SU-DHL-6 (cell line): ENCODE measurements at regions not wholly inside any gene's neighbourhood (a gene's known extent, or its start where the extent isn't known, plus 50 kb on each side); places are given as distances from the start of the nearest gene placed in this dataset.
"Not testable (repeated sequence)": the region's sequence is repeated elsewhere in the genome, so short reads cannot be mapped to it uniquely, and the experiment has no call there.

Source experiments
- H2AFZ ChIP-seq: fragments of 200-600 bp; sonication (generic); 2 replicates; pipeline ENCODE4 v1.6.1; 2014; ENCODE audit warnings: low read depth, mild to moderate bottlenecking, moderate library complexity, mixed read lengths, antibody characterized with exemption, low read length; ENCODE audit not compliant: severe bottlenecking
- H3F3A ChIP-seq: fragments of 200-600 bp; shearing (Covaris generic); 2 replicates; pipeline ENCODE4 v1.6.0; 2016; ENCODE audit warnings: antibody characterized with exemption, mild to moderate bottlenecking; ENCODE audit not compliant: insufficient read depth
- H3K27ac ChIP-seq: fragments of 200-600 bp; sonication (generic); 2 replicates; pipeline ENCODE4 v1.5.1; 2016; ENCODE audit warnings: low read depth, mild to moderate bottlenecking, low read length, moderate library complexity, mixed read lengths
- H3K27me3 ChIP-seq: fragments of 200-600 bp; sonication (generic), shearing (Covaris generic); 2 replicates; pipeline ENCODE4 v1.6.0; 2014; ENCODE audit warnings: mild to moderate bottlenecking, low read length
- H3K36me3 ChIP-seq: fragments of 200-600 bp; sonication (generic); 2 replicates; pipeline ENCODE4 v1.6.1; 2014; ENCODE audit warnings: mild to moderate bottlenecking, low read length, mixed read lengths
- H3K4me2 ChIP-seq: fragments of 300-600, 200-600 bp; shearing (Covaris generic), sonication (generic); 2 replicates; pipeline ENCODE4 v1.6.0; 2014; ENCODE audit warnings: low read length, low read depth, mild to moderate bottlenecking; ENCODE audit not compliant: poor library complexity, severe bottlenecking
- H3K4me3 ChIP-seq: fragments of 200-600 bp; sonication (generic); 2 replicates; pipeline ENCODE4 v1.5.1; 2014; ENCODE audit warnings: antibody characterized with exemption, low read length, mild to moderate bottlenecking, mixed read lengths; ENCODE audit not compliant: insufficient read depth, poor library complexity, severe bottlenecking
- H3K79me2 ChIP-seq: fragments of 200-600 bp; sonication (generic); 2 replicates; pipeline ENCODE4 v1.6.1; 2014; ENCODE audit warnings: mild to moderate bottlenecking, low read length, moderate library complexity; ENCODE audit not compliant: insufficient read depth
- H3K9ac ChIP-seq: fragments of 200-600 bp; sonication (generic); 2 replicates; pipeline ENCODE4 v1.7.0; 2014; ENCODE audit warnings: mild to moderate bottlenecking, low read length
- H3K9me2 ChIP-seq: fragments of 200-600 bp; sonication (generic); replicated peaks from 2 replicates; pipeline ENCODE4 v1.6.1; 2014; ENCODE audit warnings: low read length; ENCODE audit not compliant: insufficient read depth
- H3K9me3 ChIP-seq: fragments of 200-600 bp; sonication (generic); 2 replicates; pipeline ENCODE4 v1.6.1; 2014; ENCODE audit warnings: low read length, mixed read lengths; ENCODE audit not compliant: insufficient read depth
- H4K20me1 ChIP-seq: fragments of 200-600 bp; sonication (generic); 2 replicates; pipeline ENCODE4 v1.6.1; 2014; ENCODE audit warnings: low read depth, mild to moderate bottlenecking, antibody characterized with exemption, low read length, moderate library complexity, mixed read lengths
- EZH2phosphoT487 ChIP-seq: fragments of 200-600 bp; sonication (generic), shearing (Covaris generic); conservative IDR thresholded peaks from 2 replicates; pipeline ENCODE4 v1.6.1; 2018; ENCODE audit warnings: mild to moderate bottlenecking, antibody characterized with exemption, low read length, moderate library complexity, mixed read lengths
- TF ChIP-seq, protein P1 (sequence below): fragments of 200-600 bp; sonication (generic); IDR thresholded peaks from one replicate; pipeline ENCODE4 v1.5.1; 2017; ENCODE audit warnings: antibody characterized with exemption, mild to moderate bottlenecking, low read length, moderate library complexity; ENCODE audit not compliant: insufficient read depth, poor library complexity, severe bottlenecking

DNA sequence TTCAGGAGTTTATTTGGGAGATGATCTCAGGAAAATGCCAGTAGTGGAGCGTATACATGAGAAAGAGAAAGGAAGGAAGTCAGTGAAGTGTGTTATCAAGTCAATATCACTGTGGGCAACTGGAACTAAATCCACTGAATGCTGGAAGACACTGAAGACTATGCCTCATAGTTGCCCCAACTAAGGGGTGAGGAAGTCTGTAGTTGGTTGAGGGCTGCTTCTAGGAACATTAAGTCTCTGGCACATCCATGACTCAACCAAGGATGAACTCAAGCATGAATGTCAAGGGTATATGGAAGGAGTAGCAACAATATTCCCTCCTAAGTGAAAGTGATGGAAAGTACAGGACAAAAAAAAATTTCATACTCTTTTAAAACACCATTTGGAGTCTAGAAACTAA, 167.9 kb downstream of the MAGEB17 start:
- Histone ChIP-seq H3K4me3 (no peak overlapping the region), H3K9me3 (no peaks in the 10 kb centered on the region), H3K27ac (no peak overlapping the region), H3K9ac (no peak overlapping the region), H4K20me1 (no peaks in the 10 kb centered on the region), H3K27me3 (no peaks in the 10 kb centered on the region), H3K79me2 (no peaks in the 10 kb centered on the region), H3K36me3 (no peaks in the 10 kb centered on the region), H3K9me2 (no peaks in the 10 kb centered on the region), H3F3A (no peaks in the 10 kb centered on the region), H2AFZ (no peak overlapping the region), H3K4me2 (no peak overlapping the region)
- TF ChIP-seq, protein P1, sequence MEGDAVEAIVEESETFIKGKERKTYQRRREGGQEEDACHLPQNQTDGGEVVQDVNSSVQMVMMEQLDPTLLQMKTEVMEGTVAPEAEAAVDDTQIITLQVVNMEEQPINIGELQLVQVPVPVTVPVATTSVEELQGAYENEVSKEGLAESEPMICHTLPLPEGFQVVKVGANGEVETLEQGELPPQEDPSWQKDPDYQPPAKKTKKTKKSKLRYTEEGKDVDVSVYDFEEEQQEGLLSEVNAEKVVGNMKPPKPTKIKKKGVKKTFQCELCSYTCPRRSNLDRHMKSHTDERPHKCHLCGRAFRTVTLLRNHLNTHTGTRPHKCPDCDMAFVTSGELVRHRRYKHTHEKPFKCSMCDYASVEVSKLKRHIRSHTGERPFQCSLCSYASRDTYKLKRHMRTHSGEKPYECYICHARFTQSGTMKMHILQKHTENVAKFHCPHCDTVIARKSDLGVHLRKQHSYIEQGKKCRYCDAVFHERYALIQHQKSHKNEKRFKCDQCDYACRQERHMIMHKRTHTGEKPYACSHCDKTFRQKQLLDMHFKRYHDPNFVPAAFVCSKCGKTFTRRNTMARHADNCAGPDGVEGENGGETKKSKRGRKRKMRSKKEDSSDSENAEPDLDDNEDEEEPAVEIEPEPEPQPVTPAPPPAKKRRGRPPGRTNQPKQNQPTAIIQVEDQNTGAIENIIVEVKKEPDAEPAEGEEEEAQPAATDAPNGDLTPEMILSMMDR: no peak
- TF ChIP-seq EZH2phosphoT487: no peak

- no peak overlapping the region for H3K4me3 ChIP-seq
- H3K9ac ChIP-seq: no peak overlapping the region
- H3K79me2 ChIP-seq: no peaks in the 10 kb centered on the region
- no peaks in the 10 kb centered on the region for H3K27me3 ChIP-seq
- H4K20me1 ChIP-seq: no peaks in the 10 kb centered on the region
- no peaks in the 10 kb centered on the region for H3K9me3 ChIP-seq
- no peak overlapping the region for H3K27ac ChIP-seq
- H2AFZ ChIP-seq: no peak overlapping the region
- no peaks in the 10 kb centered on the region for H3K36me3 ChIP-seq
- TF ChIP-seq, protein P1: no peak
- TF ChIP-seq EZH2phosphoT487: no peak
- no peaks in the 10 kb centered on the region for H3F3A ChIP-seq
- H3K9me2 ChIP-seq: no peaks in the 10 kb centered on the region
- no peak overlapping the region for H3K4me2 ChIP-seq
These were observed 180.8 kb downstream of the MAGEB17 start for GRCh38 chrX:16347968-16348670.

- Histone ChIP-seq H3K79me2 (no peaks in the 10 kb centered on the region), H3F3A (no peaks in the 10 kb centered on the region), H3K9ac (no peak overlapping the region), H2AFZ (no peak overlapping the region), H3K27me3 (no peaks in the 10 kb centered on the region), H3K4me3 (no peak overlapping the region), H3K27ac (no peak overlapping the region), H3K9me2 (no peaks in the 10 kb centered on the region), H3K4me2 (no peak overlapping the region), H4K20me1 (no peaks in the 10 kb centered on the region), H3K36me3 (no peaks in the 10 kb centered on the region), H3K9me3 (no peaks in the 10 kb centered on the region)
- no peak for TF ChIP-seq EZH2phosphoT487
- TF ChIP-seq, protein P1: no peak
These were observed 190.6 kb downstream of the MAGEB17 start for GRCh38 chrX:16357902-16358301.

DNA sequence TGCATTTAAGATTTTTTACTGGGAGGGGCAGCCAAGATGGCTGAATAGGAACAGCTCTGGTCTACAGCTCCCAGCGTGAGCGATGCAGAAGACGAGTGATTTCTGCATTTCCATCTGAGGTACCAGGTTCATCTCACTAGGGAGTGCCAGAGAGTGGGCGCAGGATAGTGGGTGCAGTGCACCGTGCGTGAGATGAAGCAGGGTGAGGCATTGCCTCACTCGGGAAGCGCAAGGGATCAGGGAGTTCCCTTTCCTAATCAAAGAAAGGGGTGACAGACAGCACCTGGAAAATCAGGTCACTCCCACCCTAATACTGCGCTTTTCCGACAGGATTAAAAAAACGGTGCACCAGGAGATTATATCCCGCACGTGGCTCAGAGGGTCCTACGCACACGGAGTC, 192.8 kb downstream of the MAGEB17 start:
- H3K9me3 ChIP-seq, H3K79me2 ChIP-seq, H4K20me1 ChIP-seq: not testable (repeated sequence)

More for the DNA sequence above, 192.8 kb downstream of the MAGEB17 start:
- H3K9ac ChIP-seq, H3K9me2 ChIP-seq, H3K4me3 ChIP-seq, H3K4me2 ChIP-seq, H3K27ac ChIP-seq, H3K27me3 ChIP-seq, H3K36me3 ChIP-seq, H2AFZ ChIP-seq, H3F3A ChIP-seq: not testable (repeated sequence)
